D341Med (cell line): ENCODE measurements at regions not wholly inside any gene's neighbourhood (a gene's known extent, or its start where the extent isn't known, plus 50 kb on each side); places are given as distances from the start of the nearest gene placed in this dataset.

ENCODE experiments used
- DNase-seq: peaks from one replicate; pipeline ENCODE4 v3.0.0; 2012; ENCODE audit warnings: low spot score

GRCh38 chr1:184279911-184280458, 106.8 kb upstream of the C1orf21 start:
- DNase-seq = no peak

DNA sequence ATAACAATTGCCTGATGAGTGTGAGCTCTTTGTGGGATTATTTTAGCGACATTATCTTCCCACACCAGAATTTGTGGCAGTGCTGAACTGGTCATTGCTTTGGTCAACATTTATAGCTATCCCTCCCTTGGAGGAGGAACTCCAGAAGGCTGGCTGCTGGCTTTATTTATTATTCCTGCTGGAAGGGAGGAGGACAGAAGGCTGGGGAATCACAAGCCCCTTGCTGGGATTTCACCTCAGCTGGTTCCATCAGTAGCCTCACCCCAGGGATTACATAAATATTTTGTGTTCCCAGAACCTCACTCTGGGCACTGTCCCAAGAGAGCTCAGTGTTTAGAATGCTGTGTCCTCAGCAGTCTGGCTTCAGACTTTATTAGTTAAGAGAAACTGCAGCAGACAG, 102.8 kb upstream of the C1orf21 start:
- DNase-seq = no peak

DNA sequence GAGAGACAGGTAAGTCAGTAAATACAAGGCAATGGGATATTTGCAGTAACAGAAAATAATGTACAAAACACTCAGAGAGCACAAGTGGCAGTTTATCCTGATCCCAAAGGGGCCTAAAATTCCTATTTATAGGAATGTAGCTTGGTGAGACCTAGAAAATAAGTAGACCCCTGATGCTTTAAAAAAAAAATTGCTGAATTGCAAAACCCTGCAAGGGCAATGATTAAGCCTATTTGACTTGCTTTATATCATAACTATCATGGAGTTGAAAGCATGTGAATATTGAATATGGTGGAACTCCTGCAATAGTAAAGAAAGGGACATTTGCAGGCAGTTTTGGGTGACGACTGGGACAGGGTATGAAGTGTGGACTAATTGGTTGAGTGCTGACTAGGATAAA, 101.9 kb upstream of the C1orf21 start:
- DNase-seq = no peak

DNA sequence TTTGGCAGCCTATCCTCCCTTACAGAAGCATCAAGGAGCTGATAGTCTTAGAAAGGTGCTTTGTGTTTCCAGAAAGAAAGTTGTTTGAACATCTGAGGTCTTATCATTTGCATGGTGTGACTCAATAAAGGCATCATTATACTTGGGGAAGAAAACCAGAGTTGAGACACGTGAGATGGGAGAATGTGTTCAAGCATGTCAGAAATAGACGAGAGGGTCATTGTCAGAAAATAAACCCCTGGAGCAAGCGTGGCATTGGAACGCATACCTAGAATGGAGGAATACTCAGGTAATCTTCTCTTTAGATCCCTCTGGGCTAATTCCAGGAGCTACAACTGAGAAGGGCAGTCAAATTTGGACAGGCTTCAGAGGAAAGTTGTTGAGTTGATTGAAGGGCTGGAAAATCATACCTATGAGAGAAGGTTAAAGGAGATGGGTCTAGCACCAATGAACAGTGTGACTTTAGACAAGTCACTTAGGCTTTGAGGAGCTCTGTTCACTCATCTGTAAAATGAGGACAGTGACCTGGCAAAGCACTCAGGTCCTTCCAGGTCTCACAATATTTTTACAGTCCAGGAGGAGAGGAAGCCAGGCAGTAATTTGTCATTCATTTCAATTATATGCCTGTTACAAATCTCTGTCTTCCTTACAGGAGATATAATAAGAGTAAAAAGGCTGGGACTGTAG, 101.3 kb upstream of the C1orf21 start:
- no peak for DNase-seq

DNA sequence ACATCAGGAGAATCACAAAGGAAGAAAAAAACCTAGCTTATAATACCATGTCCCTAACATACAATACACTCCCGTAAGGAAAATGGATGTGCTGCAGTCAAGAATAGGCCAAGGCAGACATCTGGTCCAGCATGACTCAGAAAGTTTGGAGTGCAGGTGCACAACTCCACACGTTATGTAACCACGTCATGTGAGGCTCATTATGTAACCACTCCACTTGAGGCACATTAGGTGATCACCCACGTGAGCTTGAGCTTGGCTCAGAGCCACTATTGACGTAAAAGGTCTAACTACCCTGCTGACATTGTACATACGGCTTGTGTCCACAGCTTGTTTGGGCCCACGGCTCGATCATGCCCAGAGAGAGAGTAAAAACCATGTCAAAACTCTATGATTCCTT, 99.8 kb upstream of the C1orf21 start:
- no peak for DNase-seq

- no peak for DNase-seq
These were observed 96.8 kb upstream of the C1orf21 start for GRCh38 chr1:184289825-184290550.

DNA sequence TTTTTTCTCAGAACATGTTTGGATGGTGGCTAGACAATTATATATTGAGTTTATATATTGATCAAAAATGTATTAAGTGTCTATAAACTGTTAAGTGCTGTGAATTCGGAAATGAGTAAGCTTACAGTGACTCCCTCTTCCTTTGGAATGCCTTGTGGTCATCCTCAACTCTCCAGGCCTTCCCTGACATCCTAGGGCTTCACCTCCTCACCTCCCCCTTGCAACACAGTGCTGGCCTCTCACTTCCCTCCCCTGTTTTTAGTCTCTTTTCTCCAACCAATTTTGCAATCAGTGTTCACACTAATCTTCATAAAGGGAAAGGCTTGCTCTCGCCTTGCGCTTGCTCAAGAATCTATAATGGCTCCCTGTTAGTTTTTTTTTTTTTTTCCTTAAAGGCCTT, 95.1 kb upstream of the C1orf21 start:
- no peak for DNase-seq

GRCh38 chr1:184292101-184292500, 94.7 kb upstream of the C1orf21 start:
- no peak for DNase-seq

DNA sequence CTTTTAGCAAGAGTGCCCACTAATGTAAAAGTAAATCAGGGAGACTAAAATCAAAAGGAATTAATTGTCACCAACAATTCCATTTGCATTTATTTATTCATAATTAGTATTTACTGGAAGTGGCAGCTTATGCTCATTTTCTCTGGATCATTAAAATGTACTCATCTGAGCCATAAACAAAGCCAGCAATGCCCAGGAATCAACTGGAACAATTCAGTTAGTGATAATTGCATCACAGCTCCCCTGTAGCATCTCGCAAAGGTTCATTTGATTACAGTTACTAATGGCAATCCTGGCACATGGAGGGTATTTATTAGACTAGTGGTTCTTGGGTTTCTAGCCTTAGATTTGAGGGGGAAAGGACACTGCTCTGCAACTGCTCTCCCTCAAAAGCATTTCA, 92.7 kb upstream of the C1orf21 start:
- DNase-seq = no peak

DNA sequence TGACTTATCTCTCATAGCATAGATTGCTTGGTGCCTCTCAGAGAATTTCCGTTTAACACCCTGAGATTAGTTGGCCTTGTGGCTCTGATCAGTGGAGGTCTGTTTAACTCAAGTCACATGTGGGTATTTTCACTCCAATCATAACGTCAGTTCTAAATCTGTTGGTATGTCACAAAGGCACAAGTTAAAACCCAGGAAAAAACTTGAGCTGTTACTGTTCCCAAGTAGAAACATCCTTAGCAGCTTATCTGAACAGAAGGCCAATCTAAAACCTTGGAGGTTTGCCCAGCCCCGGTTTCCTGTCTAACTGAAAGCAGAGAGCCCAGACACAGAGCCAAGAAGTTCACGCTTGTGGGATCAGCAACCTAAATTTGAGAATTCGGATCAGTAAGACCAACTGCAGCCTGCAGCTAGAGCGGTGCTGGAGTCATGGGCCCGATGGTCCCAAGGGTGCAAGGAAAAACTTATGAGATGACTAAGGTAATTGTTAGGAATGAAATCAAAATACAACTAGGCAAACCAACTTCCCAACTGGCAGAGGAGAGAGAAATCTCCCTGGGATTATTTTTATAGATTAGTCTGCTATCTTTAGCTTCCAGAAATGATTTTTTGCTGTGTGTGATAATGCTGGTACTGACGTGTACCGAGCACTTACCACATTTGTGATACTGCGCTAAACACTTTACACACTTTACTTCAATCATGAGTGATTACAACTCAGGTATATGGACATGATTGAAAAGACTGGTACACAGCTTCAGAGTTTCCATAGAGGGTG, 90.2 kb upstream of the C1orf21 start:
- peak; percentile 72 for DNase-seq

- no peak for DNase-seq
These were observed 89.5 kb upstream of the C1orf21 start for GRCh38 chr1:184297244-184297750.

- DNase-seq = peak; percentile 74
These were observed 88.1 kb upstream of the C1orf21 start for GRCh38 chr1:184298440-184299405.

- no peak for DNase-seq
These were observed 87.4 kb upstream of the C1orf21 start for GRCh38 chr1:184299406-184299790.

- no peak for DNase-seq
These were observed 87.0 kb upstream of the C1orf21 start for GRCh38 chr1:184299796-184300195.

GRCh38 chr1:184300446-184300845, 86.4 kb upstream of the C1orf21 start:
- DNase-seq = no peak

DNA sequence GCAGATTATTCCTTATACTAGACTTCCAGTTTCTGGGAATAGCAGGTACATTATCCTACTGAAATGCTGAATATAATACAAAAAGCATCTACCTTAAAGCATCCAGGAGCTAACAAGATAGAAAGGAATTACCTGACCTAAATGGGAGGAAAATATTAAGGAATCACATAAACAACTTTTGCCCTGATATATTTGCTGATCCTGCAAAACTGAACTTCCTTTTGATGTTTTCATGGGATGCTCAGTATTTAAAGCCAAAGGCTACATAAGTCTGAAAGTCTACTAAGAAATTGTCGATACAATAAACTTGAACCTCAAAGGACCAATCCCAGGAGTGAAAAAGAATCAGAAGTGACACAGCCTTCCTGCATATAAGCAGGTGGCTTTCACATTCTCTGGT, 85.6 kb upstream of the C1orf21 start:
- DNase-seq = no peak

DNA sequence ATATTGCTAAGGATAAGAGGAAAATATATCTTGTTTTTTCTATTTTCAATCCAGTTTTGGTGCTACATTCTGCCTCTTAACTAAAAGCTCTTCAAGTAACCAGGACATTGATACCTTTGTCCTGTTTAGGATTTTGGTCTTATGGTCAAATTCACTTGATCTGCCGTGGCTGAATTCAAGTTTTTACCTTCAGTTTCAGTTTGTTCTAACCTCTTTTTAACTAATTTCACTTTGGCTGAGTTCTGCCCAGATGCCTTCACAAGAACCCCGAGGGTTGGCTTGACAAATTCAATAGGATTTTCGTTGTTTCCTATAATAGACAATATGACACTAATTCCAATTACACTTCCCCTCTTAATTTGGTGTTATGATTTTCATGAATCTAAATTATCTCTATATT, 84.5 kb upstream of the C1orf21 start:
- DNase-seq = no peak

DNA sequence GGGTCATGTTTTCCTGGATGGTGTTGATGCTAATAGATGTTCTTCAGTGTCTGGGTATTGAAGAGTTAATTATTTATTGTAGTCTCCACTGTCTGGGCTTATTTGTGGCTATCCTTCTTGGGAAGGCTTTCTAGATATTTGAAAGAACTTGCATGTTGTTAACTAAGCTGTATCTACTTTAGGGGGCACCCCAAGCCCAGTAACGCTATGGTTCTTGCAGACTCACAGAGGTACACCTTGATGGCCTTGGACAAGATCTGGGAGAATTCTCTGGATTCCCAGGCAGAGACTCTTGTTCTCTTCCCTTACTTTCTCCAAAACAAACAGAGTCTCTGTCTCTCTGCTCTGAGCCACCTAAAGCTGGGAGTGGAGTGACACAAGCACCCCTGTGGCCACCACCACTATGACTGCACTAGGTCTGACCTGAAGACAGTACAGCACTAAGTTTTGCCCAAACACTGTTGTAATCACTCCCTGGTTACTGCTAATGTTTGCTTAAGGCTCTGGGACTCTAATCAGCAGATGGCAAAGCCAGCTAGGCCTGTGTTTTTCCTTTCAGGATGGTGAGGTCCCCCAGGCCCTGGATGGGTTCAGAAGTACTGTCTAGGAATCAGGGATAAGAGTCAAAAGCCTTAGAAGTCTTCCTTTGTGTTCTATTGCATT, 76.5 kb upstream of the C1orf21 start:
- no peak for DNase-seq

GRCh38 chr1:184311580-184311979, 75.2 kb upstream of the C1orf21 start:
- no peak for DNase-seq

- DNase-seq = no peak
These were observed 71.6 kb upstream of the C1orf21 start for GRCh38 chr1:184315254-184315653.

- DNase-seq = no peak
These were observed 67.0 kb upstream of the C1orf21 start for GRCh38 chr1:184319879-184320278.
